Thyroid gland (tissue), 4 donors: ENCODE measurements at regions not wholly inside any gene's neighbourhood (a gene's known extent, or its start where the extent isn't known, plus 50 kb on each side); places are given as distances from the start of the nearest gene placed in this dataset.

Source experiments
- POLR2A ChIP-seq, 2 donors: fragments of 450-650 bp; IDR thresholded peaks; one replicate each; pipeline ENCODE4 v1.6.1; 2017; ENCODE audit warnings: antibody characterized with exemption in 2 of 2, mild to moderate bottlenecking in 2 of 2, moderate library complexity in 1 of 2
- TF ChIP-seq, protein P1 (sequence below), 6 experiments: fragments of 200-600 bp in 3 of 6; fragments of 450-650 bp in 3 of 6; sonication (generic) in 3 of 6; IDR thresholded peaks; one replicate each; pipeline ENCODE4 v1.5.1; 2016 to 2019; ENCODE audit warnings: antibody characterized with exemption in 6 of 6, mild to moderate bottlenecking in 2 of 6, inconsistent platforms in 1 of 6, moderate library complexity in 1 of 6

DNA sequence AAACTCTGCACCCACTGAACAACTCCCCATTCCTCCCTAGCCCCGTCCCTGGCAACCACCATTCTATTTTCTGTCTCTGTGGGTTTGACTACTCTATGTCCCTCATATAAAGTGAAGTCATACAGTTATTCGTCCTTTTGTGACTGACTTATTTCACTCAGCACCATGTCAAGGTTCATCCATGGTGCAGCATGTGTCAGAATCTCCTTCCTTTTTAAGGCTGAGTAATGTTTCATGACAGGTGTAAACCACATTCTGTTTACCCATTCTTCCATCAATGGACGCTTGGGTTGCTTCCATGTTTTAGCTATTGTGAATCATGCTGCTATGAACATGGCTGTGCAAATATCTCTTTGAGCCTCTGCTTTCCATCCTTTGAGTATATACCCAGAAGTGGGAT is 192.3 kb upstream of the NSMCE3 start:
- TF ChIP-seq, protein P1, sequence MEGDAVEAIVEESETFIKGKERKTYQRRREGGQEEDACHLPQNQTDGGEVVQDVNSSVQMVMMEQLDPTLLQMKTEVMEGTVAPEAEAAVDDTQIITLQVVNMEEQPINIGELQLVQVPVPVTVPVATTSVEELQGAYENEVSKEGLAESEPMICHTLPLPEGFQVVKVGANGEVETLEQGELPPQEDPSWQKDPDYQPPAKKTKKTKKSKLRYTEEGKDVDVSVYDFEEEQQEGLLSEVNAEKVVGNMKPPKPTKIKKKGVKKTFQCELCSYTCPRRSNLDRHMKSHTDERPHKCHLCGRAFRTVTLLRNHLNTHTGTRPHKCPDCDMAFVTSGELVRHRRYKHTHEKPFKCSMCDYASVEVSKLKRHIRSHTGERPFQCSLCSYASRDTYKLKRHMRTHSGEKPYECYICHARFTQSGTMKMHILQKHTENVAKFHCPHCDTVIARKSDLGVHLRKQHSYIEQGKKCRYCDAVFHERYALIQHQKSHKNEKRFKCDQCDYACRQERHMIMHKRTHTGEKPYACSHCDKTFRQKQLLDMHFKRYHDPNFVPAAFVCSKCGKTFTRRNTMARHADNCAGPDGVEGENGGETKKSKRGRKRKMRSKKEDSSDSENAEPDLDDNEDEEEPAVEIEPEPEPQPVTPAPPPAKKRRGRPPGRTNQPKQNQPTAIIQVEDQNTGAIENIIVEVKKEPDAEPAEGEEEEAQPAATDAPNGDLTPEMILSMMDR (IDR thresholded peaks at IDR 0.05), result no peak
- TF ChIP-seq POLR2A (IDR thresholded peaks at IDR 0.05), result no peak
